Panc1 (cell line): ENCODE measurements at regions not wholly inside any gene's neighbourhood (a gene's known extent, or its start where the extent isn't known, plus 50 kb on each side); places are given as distances from the start of the nearest gene placed in this dataset.

Experiments used
- ATAC-seq: fragments of 200-7000 bp; cut with Tn5 transposase; 2 replicates; pipeline ENCODE4 v1.9.1; 2020; ENCODE audit warnings: mild to moderate bottlenecking, moderate library complexity
- BruUV-seq: library from RNA; stranded (reverse); fragments of 400-500 nt; replicated peaks from 2 replicates; lab custom pipeline; 2021; lab: Mats Ljungman, UMichigan
- CTCF ChIA-PET: fragments of 300-600 bp; sonication (Branson Sonifier 250); formaldehyde crosslinking; loops from one replicate; lab custom pipeline; 2022; ENCODE audit warnings: antibody characterized with exemption; lab: Charles Lee
- POLR2A ChIA-PET: fragments of 300-600 bp; sonication (Branson Sonifier 250); formaldehyde crosslinking; loops from one replicate; lab custom pipeline; 2022; ENCODE audit warnings: antibody characterized with exemption; lab: Charles Lee
- DNase-seq: peaks from one replicate; pipeline ENCODE4 v3.0.0-alpha.2; 2010; ENCODE audit warnings: low read depth, low spot score
- H3K27ac ChIP-seq: 2 replicates; pipeline ENCODE4 v1.5.1; 2011; ENCODE audit warnings: mild to moderate bottlenecking, low read length, inconsistent platforms
- H3K27me3 ChIP-seq: fragments of 200-500 bp; sonication (Bioruptor generic); 2 replicates; pipeline ENCODE4 v1.6.0; 2014; ENCODE audit warnings: low read length, inconsistent platforms; ENCODE audit not compliant: control insufficient read depth, insufficient read depth
- H3K36me3 ChIP-seq: fragments of 200-500 bp; sonication (Bioruptor generic); 2 replicates; pipeline ENCODE4 v1.5.1; 2014; ENCODE audit warnings: inconsistent platforms, mild to moderate bottlenecking, low read length, moderate library complexity; ENCODE audit not compliant: control insufficient read depth, insufficient read depth
- H3K4me1 ChIP-seq: 2 replicates; pipeline ENCODE4 v1.5.1; 2011; ENCODE audit warnings: inconsistent platforms, mild to moderate bottlenecking, low read length, moderate library complexity; ENCODE audit not compliant: control insufficient read depth, insufficient read depth
- H3K4me3 ChIP-seq, 2 experiments: 2 replicates each; pipeline ENCODE4 v1.5.1; 2011 to 2012; ENCODE audit warnings: low read depth in 2 of 2, low read length in 2 of 2, mild to moderate bottlenecking in 2 of 2, inconsistent platforms in 1 of 2, moderate library complexity in 1 of 2
- H3K9me3 ChIP-seq: fragments of 200-500 bp; sonication (Bioruptor generic); 2 replicates; pipeline ENCODE4 v1.5.1; 2014; ENCODE audit warnings: low read depth, mild to moderate bottlenecking, inconsistent platforms, low read length, moderate library complexity; ENCODE audit not compliant: control insufficient read depth, insufficient read depth
- POLR2AphosphoS5 ChIP-seq: IDR thresholded peaks from 2 replicates; pipeline ENCODE4 v1.6.1; 2012; ENCODE audit warnings: mild to moderate bottlenecking, low read depth, low read length, moderate library complexity
- SIN3A ChIP-seq: IDR thresholded peaks from 2 replicates; pipeline ENCODE4 v1.6.1; 2012; ENCODE audit warnings: low read depth, mild to moderate bottlenecking, low read length, moderate library complexity, borderline replicate concordance; ENCODE audit not compliant: insufficient read depth
- TCF7L2 ChIP-seq: IDR thresholded peaks from 2 replicates; pipeline ENCODE4 v1.6.1; 2011; ENCODE audit warnings: mild to moderate bottlenecking, low read depth, low read length, inconsistent platforms
- in situ Hi-C: cut with HindIII; loops from 2 replicates; pipeline ENCODE4 v1.10.0; 2016; ENCODE audit warnings: low sequenced_read_pairs, low pct_unique_long_range_greater_than_20kb
- intact Hi-C: fragments of 100-400 bp; cut with micrococcal nuclease; formaldehyde crosslinking; loops from one replicate; pipeline ENCODE4 v1.10.0; 2022; ENCODE audit not compliant: unreplicated experiment
- TF ChIP-seq, protein P1 (sequence below): fragments of 450-650 bp; IDR thresholded peaks from 2 replicates; pipeline ENCODE4 v1.5.1; 2017; ENCODE audit warnings: mild to moderate bottlenecking
- TF ChIP-seq, protein P2 (sequence below), 2 experiments: IDR thresholded peaks; 2 replicates each; pipeline ENCODE4 v1.6.1; 2011 to 2012; ENCODE audit warnings: low read depth in 2 of 2, control low read depth in 1 of 2, low read length in 1 of 2, mild to moderate bottlenecking in 1 of 2, moderate library complexity in 1 of 2; ENCODE audit not compliant: insufficient read depth in 1 of 2

DNA sequence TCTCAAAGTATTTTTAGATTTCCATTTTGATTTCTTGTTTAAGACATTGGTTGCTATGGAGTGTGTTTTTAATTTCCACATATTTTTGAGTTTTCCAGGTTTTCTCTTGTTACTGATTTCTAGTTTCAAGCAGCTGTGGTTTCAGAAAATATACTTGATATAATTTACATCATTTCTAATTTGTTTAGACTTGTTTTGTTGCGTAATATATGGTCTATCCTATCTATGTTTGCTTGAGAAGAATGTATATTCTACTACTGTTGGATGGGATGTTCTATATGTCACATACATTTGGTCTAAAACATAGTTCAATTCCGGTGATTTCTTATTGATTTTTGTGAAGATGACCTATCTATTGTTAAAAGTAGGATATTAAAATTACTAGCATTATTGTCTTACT lies 170.5 kb upstream of the EMCN start:
- H3K27me3 ChIP-seq, result no peaks in the 10 kb centered on the region
- intact Hi-C loops, result no loop called here
- no peak overlapping the region for H3K27ac ChIP-seq
- TF ChIP-seq, protein P1, sequence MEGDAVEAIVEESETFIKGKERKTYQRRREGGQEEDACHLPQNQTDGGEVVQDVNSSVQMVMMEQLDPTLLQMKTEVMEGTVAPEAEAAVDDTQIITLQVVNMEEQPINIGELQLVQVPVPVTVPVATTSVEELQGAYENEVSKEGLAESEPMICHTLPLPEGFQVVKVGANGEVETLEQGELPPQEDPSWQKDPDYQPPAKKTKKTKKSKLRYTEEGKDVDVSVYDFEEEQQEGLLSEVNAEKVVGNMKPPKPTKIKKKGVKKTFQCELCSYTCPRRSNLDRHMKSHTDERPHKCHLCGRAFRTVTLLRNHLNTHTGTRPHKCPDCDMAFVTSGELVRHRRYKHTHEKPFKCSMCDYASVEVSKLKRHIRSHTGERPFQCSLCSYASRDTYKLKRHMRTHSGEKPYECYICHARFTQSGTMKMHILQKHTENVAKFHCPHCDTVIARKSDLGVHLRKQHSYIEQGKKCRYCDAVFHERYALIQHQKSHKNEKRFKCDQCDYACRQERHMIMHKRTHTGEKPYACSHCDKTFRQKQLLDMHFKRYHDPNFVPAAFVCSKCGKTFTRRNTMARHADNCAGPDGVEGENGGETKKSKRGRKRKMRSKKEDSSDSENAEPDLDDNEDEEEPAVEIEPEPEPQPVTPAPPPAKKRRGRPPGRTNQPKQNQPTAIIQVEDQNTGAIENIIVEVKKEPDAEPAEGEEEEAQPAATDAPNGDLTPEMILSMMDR, result no peak
- TF ChIP-seq, protein P2, sequence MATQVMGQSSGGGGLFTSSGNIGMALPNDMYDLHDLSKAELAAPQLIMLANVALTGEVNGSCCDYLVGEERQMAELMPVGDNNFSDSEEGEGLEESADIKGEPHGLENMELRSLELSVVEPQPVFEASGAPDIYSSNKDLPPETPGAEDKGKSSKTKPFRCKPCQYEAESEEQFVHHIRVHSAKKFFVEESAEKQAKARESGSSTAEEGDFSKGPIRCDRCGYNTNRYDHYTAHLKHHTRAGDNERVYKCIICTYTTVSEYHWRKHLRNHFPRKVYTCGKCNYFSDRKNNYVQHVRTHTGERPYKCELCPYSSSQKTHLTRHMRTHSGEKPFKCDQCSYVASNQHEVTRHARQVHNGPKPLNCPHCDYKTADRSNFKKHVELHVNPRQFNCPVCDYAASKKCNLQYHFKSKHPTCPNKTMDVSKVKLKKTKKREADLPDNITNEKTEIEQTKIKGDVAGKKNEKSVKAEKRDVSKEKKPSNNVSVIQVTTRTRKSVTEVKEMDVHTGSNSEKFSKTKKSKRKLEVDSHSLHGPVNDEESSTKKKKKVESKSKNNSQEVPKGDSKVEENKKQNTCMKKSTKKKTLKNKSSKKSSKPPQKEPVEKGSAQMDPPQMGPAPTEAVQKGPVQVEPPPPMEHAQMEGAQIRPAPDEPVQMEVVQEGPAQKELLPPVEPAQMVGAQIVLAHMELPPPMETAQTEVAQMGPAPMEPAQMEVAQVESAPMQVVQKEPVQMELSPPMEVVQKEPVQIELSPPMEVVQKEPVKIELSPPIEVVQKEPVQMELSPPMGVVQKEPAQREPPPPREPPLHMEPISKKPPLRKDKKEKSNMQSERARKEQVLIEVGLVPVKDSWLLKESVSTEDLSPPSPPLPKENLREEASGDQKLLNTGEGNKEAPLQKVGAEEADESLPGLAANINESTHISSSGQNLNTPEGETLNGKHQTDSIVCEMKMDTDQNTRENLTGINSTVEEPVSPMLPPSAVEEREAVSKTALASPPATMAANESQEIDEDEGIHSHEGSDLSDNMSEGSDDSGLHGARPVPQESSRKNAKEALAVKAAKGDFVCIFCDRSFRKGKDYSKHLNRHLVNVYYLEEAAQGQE (IDR thresholded peaks at IDR 0.05; ENCODE audit: insufficient read depth in 1 of 2, low read depth in 2 of 2, low read length in 1 of 2), result no peak
- TF ChIP-seq TCF7L2, result no peak
- TF ChIP-seq SIN3A, result no peak
- TF ChIP-seq POLR2AphosphoS5, result no peak
- ChIA-PET CTCF (no interaction called here), POLR2A (no interaction called here)
- ATAC-seq, result no peak
- H3K36me3 ChIP-seq, result no peaks in the 10 kb centered on the region; the same call in 1 of the 2 replicates
- in situ Hi-C loops, result no loop called here
- no peaks in the 10 kb centered on the region for H3K4me1 ChIP-seq
- no peaks in the 10 kb centered on the region for H3K9me3 ChIP-seq
- no peak for DNase-seq
- no TSS peak for BruUV-seq
- no peak overlapping the region for H3K4me3 ChIP-seq

DNA sequence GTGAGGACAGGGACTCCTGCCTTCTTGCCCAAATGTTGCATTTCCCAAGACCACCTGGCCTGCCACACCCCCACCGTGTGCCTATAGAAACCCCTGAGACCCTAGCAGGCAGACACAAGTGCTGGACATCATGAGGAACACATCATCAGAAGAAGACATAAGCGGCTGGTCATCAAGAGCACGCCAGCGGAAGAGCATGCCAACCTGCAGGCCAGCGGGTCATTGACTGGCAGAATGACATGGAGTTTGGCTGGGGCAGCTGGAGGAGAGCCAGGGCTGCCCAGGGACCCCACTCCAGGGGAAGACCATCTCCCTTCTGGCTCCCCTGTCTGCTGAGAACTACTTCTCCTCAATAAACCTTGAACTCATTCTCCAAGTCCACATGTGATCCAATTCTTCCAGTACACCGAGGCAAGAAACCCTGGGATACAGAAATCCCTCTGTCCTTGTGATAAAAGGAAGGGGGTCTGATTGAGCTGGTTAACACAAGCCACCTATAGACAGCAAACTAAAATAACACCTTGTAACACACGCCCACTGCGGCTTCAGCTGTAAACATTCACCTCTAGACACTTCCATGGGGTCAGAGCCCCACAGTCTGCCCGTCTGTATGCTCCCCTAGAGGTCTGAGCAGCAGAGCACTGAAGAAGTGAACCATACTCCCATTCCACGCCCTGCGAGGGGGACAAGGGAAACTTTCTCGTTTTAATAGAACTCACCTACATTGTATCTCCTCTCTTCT lies 164.8 kb upstream of the EMCN start:
- CTCF ChIA-PET, result no interaction called here
- no peaks in the 10 kb centered on the region for H3K9me3 ChIP-seq
- in situ Hi-C loops, result no loop called here
- no peak for ATAC-seq
- H3K36me3 ChIP-seq, result no peaks in the 10 kb centered on the region
- TF ChIP-seq, protein P1, result no peak
- TF ChIP-seq, protein P2 (IDR thresholded peaks at IDR 0.05; ENCODE audit: insufficient read depth in 1 of 2, low read depth in 2 of 2, low read length in 1 of 2), result no peak
- TF ChIP-seq TCF7L2 (no peak), POLR2AphosphoS5 (no peak), SIN3A (no peak)
- H3K27ac ChIP-seq, result no peak overlapping the region
- no TSS peak for BruUV-seq
- no peaks in the 10 kb centered on the region for H3K27me3 ChIP-seq
- H3K4me1 ChIP-seq, result no peaks in the 10 kb centered on the region
- H3K4me3 ChIP-seq, result no peak overlapping the region
- intact Hi-C loops, result no loop called here
- POLR2A ChIA-PET, result no interaction called here
- DNase-seq, result no peak
